ENCODE measurements at regions not wholly inside any gene's neighbourhood (a gene's known extent, or its start where the extent isn't known, plus 50 kb on each side); places are given as distances from the start of the nearest gene placed in this dataset.

GRCh38 chr4:171534391-171534790, 278.8 kb upstream of the GALNTL6 start:
- TF ChIP-seq SIN3A (IDR thresholded peaks at IDR 0.05; ENCODE audit: borderline replicate concordance in 2 of 2, control insufficient read depth in 1 of 2, low read depth in 2 of 2, low read length in 2 of 2) (no peak), EZH2 (IDR thresholded peaks at IDR 0.05; ENCODE audit: borderline replicate concordance, low read depth, low read length) (no peak), SFPQ (IDR thresholded peaks at IDR 0.05; ENCODE audit: low read depth, low read length) (no peak), RBM14 (IDR thresholded peaks at IDR 0.05; ENCODE audit: borderline replicate concordance, insufficient read depth, low read depth, low read length) (no peak), GABPB1 (CRISPR knock-in tag; IDR thresholded peaks at IDR 0.05) (no peak), PATZ1 (CRISPR knock-in tag; IDR thresholded peaks at IDR 0.05; ENCODE audit: borderline replicate concordance) (no peak), CXXC5 (CRISPR knock-in tag; IDR thresholded peaks at IDR 0.05) (no peak), SPI1 (IDR thresholded peaks at IDR 0.05; ENCODE audit: borderline replicate concordance, low read depth, low read length) (no peak), TAF1 (IDR thresholded peaks at IDR 0.05; ENCODE audit: control insufficient read depth, extremely low read depth, insufficient read depth, low read length, severe bottlenecking) (no peak)

Measured in K562 (cell line).